ENCODE measurements at regions not wholly inside any gene's neighbourhood (a gene's known extent, or its start where the extent isn't known, plus 50 kb on each side); places are given as distances from the start of the nearest gene placed in this dataset.
"Not testable (repeated sequence)": the region's sequence is repeated elsewhere in the genome, so short reads cannot be mapped to it uniquely, and the experiment has no call there.

DNA sequence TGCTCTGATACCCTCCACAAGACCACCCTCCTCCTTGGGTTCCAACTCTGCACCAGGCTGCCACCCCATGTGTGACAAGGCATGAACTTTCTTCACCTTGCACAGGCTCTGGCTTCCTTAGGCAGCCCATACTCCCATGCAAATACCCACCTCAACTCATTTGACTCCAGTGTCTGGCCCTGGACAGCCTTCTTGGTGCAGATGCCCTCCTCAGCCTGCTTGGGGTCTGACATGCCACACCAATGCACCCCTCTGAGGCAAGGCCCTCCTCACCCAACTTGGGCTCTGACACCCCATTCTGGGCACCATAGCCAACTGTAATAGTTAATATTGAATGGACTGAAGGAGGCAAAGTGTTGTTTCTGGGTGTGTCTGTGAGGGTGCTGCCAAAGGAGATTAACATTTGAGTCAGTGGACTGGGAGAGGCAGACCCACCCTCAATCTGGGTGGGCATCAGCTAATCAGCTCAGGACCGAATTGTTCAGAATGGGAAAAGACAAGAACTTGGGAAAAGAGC lies 115.0 kb upstream of the EPB41L4A start:
- DNase-seq (ENCODE audit: low spot score) = no peak

DNA sequence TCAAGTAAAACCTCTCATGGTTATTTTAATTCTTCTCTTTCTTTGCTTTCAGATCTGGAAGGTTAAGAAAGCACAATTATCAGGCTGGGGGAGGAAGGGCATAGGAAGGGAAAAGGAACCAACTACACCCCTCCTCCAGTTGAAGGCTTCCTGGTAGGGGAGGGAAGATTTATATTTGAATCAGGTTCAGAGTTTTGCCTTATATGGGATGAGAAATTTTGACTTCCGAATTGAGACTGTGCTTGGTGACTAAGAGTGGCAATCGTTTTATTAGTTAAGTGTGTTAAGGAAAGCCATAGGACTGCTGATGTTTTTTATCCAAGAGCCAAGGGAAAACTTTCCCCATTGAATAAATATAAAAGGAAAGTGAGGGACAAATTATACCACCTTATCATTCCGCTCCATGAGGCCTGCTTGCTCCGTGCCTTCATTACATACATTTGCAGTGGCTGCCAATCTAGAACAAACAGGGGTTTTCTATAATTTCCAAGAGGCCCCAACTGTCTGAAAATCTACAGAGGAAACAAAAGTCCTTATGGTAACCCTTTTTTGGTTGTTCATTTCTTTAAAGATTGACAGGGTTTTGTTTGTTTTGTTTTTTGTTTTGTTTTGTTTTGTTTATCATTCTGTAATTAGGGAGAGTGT lies 115.7 kb upstream of the EPB41L4A start:
- DNase-seq (ENCODE audit: low spot score) = no peak

DNA sequence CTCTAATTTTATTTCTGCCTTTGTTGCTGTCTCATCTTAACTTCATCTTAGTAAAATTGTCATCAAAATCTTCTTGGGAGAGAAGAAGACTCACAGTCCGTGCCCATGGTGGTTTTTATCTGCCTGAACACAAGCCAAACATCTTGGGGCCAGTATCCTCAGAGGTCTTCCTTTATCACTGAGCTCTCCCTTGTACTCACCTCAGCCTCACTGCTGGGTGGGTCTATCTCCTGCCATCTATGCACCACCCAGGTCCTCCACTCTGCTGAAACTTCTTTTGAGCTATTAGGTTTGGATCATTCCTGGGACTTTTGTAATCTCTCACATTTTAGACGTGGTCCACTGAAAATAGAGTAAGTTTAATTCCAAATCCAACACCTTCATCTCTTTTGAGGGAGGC lies 116.3 kb upstream of the EPB41L4A start:
- no peak for DNase-seq (ENCODE audit: low spot score)

DNA sequence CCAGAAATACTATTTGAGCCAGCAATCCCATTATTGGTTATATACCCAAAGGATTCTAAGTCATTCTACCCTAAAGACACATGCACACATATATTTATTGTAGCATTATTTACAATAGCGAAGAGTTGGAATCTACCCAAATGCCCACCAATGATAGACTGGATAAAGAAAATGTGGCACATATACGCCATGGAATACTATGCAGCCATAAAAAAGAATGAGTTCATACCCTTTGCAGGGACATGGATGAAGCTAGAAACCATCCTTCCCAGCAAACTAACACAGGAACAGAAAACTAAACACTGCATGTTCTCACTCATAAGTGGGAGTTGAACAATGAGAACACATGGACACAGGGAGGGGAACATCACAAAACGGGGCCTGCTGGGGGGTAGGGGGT lies 125.5 kb upstream of the EPB41L4A start:
- DNase-seq (ENCODE audit: low spot score) = not testable (repeated sequence)

DNA sequence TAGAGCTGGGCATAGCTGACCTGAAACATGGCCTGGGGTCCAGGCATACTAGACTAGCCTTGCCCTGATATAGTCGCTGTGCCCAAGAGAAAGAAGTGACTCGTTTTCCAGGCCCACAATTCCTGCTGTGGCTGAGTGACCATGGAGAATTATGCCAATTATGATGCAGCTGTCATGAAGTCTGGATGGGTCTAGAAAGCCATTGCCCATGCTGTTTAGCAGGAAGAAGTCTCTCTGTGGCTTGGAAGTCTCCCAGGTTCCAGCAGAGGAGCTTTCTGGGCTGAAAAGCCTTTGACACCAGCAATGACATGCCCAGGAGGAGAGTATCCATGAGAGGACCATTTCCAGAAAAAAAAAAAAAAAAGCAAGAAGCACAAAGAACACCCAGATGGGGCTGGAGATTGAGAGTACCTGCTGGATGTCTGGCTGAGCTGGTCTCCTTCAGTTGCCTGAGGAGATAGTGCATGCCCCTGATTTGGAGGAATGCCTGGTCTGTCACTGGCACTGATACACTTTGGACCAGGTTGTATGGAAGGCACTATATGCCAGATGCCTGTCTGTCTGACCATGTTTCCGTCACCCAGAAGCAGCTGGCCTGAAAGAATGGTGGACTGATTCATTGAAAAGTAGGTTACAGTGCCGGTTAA lies 128.0 kb upstream of the EPB41L4A start:
- no peak for DNase-seq (ENCODE audit: low spot score)

DNA sequence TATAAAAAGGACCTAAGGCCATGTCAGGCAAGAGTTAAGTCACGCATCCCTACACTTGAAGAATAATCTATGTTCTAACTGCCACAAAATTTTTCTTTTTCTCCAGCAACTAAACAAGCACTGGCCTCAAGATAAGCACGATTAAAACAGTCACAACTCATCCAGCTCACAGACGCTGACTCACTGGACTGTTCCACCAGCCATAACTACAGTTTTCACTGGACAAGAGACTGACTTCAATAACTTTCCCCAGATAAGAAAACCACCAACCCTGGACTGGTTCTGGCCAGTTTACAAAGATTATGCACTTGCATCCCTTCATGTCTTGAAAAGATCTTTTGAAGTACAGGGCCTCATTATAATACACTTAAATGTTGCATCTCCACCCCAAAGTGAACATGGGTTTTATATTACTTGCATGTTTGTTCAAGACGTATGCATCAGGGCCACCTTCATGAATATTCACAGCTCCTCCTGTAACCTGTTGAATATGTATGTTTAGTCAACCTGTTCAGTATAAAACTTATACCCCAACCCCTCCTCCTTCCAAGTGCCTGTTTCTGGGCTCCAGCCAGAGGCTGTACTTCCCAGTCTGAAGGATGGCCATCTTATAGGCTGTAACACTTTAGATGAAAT lies 129.3 kb upstream of the EPB41L4A start:
- DNase-seq (ENCODE audit: low spot score) = no peak

DNA sequence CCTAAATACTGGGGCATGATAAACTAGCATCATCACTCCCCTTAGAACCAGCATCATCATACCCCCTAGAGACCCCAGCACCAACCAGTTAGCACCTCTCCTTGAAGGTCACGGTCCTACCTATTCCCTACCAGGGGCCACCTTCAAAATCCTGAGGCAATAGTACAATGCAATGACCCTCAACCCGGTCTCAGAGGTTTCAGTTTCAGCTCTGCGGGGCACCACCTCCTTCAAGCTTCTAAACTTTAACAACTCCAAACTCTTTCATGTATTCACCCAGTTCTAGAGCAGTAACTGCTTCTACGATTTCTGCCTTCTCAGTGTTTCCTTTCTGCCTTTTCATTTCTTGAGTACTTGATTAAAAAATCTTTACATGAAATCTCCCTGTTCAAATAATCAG lies 130.1 kb upstream of the EPB41L4A start:
- DNase-seq (ENCODE audit: low spot score) = no peak

DNA sequence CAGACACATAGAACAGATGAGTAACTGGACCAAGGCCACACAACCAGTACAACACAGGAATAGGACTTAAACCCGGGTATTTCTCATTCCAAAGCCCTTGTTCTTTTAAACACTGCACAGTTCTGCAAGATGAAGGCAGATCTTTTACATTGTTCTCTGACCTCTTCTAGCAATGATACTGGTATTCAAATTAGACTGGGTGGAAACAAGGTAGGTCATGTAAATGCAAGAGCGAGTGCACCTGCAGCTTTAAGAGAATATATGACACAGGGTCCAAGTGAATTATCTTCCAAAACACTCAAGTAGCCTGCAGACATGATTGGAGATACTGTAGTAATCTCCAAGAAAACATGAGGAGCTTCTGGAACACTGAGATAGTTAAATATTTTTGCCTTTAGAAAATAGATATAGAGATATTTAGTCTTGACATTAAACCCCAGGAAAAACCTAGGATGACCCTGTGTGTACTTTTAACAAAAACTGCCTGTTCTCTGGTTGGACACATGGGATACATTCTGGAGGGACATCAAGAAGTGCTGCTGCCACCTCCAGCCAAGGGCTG lies 130.6 kb upstream of the EPB41L4A start:
- DNase-seq (ENCODE audit: low spot score) = no peak

DNA sequence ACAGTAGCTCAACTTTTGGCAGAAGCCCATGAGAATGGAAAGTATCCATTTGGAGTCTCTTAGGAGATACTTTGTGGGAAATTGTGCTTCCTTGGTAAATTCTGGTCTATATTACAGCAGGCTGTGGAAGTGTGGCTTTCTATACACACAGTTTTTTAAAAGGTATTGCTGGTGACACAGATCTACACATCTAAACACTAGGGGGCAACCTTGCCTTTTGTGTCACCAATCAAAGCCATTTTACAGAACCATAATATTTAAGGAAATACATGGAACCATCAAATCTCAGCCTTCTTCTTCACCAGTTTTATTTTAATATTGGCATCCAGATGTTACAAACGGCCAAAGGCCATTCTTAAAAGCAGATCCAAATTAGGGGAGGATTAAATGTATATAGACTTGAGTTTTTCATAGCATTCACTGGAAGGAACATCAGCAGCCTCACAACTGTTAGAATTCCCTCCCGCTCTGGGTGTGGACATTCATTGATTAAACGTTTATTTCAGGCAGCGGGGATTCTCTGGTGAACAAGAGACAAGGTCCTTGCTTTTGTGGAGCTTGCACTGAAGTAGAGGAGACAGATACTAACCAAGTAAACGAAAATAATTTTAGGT lies 132.4 kb upstream of the EPB41L4A start:
- DNase-seq (ENCODE audit: low spot score) = peak; percentile 87

DNA sequence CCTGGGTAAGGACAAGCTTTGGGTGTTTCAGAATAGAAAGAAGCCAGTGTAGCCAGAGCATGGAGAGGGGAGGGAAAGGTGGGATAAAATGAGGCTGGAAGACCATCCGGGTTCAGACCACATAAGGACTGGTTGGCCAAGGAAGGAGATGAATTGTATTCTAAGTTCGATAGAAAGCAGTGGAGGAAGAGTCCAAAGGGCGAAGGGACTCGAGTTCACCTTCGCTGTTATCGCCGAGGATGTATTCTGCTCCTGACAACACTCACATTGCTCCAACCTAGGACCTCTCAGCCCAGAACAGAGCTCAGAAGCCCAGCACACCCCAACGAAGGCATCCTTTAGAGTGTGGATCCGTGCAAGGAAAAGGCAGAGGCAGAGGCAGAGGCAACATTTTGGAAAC lies 133.1 kb upstream of the EPB41L4A start:
- no peak for DNase-seq (ENCODE audit: low spot score)

DNA sequence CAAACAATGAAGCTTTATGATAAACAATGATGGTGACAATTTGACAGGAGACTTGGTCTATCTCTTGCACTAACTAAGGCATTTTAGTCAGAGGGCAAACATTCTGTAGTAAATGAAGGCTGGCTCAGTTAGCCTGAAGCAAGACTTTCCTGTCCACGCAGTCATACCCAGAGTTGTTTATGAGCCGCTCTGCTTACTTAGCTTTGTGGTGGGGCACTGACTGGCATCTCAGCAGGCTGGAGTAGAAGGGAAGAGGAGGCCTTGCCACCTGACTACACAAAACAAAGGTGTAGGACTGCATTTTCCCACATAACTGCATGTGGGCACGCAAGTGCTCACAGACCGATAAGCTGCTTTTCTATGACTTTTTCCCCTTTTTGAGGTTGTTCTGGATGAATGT lies 133.7 kb upstream of the EPB41L4A start:
- no peak for DNase-seq (ENCODE audit: low spot score)

DNA sequence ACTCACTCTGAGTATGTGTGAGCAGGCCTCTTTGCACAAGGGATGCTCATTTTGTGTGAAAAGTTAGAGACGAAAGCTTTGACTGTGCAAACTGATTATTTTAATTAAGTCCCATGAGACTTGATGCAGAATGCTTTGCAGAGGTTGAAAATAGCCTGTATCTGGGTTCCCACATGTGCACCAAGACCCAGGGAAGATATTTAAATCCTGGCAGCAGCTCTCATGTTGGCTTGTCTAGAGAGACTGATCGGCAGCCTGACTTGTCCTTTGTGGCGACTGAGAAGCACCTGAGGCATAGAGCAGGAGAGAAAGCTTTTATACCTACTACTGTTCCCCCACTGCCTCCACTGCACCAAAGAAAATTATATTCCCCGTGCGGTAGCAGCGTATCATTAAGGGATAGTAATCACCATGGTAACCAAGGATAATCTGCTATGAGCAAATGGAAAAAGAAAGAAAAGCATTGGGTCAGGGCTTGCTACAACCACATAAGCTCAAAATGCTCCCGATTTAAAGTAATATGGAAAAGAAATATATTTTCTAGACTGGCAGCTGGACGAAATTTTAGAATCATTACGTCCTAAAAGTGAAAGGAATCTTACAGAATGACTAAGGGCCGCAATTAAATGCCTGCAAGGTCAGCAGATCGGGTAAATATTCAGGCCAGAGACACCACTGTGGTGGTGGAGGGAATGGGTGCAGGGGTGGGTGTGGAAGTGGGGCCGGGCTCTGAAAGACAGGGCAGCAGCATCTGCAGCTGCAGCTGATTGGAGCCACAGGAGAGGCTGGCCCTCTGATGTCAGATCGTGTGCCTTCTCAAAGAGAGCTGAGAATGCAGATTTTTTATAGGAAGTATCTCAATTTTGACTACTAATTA lies 135.3 kb upstream of the EPB41L4A start:
- DNase-seq (ENCODE audit: low spot score) = peak; percentile 71

DNA sequence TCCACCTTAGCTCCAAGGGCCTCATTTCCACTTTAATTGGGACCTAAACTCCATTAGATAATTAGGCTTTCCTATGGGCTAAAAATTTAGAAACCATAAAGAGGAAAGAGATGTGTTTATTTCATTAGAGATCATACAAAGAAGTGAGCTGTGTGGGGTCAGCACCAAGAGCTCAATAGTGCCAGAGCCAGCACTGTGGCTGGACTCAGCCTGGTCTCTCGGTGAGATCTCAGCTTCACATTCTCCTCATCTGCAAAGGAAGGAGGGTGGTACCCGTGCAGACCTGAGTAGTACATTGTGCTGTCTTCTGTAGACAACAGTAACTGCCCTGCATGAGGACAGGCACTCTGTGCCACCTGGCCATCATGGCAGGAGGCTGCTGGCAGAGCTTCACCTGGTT lies 136.1 kb upstream of the EPB41L4A start:
- DNase-seq (ENCODE audit: low spot score) = no peak

DNA sequence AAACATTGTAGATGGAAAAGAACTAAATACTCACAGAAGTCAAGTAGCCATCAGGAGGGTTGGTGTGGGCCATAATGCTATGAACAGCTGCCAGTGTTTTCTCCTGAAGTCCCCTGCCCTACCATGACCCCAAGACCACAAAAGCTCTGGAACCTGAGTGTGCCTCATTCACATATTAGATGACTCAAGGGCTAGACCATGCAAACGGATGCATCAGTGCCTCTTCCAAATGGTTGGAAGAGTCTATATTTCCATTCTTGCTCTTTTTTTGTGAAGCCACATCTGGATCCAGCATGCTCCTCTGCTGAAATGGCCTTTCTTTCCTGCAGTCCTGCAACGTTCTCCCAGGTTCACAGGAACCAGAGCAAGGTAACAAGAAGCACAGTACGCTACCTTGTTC lies 136.6 kb upstream of the EPB41L4A start:
- no peak for DNase-seq (ENCODE audit: low spot score)

DNA sequence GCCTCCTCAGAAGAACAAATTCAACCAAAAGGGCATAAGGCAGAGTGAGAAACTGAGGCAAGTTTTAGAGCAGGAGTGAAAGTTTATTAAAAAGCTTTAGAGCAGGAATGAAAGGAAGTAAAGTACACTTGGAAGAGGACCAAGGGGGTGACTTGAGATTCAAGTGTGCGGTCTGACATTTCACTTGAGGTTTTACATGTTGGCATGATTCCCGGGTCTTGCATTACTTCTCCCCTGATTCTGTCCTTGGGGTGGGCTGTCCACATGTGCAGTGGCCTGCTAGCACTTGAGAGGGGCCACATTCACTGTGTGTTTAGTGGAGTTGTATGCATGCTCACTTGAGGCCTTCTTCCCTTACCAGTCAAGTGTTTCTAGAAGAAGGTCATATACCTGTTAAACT lies 140.4 kb upstream of the EPB41L4A start:
- DNase-seq (ENCODE audit: low spot score) = not testable (repeated sequence)

DNA sequence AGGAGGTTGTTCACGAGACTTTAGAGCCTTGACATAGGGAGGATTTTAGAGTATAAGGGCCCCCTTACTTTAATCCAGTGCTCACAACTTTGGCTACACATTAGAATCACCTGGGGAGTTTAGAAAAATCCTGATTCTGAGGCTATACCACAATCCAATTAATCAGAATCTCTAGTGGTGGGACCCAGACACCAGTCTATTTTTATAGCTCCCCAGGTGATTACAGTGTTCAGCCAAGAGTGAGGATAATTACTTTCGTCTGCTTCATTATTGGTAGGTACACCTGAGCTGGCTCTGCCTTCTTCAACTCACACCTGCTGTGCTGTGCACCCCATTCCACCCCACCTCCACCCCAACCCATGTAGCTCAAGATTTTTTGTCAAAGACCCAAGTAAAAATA lies 141.3 kb upstream of the EPB41L4A start:
- DNase-seq (ENCODE audit: low spot score) = no peak

DNA sequence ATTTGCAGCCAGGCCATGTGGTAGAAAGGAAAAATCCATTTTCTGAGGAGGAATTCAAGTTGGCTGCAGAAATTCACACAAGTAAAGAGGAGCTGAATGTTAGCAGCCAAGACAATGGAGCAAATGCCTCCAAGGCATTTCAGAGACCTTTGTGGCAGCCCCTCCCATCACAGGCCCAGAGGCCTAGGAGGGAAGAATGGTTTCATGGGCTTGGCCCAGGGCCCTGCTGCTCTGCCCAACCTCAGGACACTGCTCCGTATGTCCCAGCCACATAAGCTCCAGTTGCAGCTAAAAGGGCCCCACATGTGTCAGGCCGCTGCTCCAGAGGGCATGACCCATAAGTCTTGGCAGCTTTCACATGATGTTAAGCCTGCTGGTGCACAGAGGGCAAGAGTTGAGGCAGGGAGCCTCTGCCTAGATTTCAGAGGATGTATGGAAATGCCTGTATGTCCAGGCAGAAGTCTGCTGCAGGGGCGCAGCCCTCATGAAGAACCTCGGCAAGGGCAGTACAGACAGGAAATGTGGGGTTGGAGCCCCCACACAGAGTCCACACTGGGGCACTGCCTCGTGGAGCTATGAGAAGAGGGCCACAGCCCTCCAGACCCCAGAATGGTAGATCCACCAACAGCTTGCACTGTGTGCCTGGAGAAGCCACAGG lies 144.2 kb upstream of the EPB41L4A start:
- no peak for DNase-seq (ENCODE audit: low spot score)

DNA sequence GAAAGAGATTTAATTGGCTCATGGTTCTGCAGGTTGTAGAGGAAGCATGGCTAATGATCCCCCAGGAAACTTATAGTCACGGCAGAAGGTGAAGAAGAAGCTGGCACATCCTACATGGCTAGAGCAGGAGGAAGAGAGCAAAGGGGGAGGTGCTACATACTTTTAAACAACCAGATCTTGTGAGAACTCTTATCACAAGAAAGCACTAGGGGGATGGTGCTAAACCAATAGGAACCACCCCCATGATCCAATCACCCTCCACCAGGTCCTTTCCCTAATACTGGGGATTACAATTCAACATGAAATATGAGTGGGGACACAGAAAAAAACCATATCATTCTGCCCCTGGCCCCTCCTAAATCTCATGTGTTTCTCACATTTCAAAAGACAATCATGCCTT lies 147.2 kb upstream of the EPB41L4A start:
- DNase-seq (ENCODE audit: low spot score) = no peak

DNA sequence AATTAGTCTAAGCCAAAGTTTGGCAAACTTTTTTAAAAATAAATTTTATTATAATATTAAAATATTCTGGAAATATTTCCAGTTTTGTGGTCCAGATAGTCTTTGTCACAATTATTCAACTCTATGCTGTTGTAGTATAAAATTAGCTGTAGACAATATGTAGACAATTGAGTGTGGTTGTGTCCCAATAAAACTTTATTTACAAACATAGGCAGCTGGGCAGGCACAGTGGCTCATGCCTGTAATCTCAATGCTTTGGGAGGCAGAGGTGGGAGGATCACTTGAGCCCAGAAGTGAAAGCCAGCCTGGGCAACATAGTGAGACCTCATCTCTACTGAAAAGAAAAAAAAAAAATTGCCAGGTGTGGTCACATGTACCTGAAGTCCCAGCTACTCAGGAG lies 150.5 kb upstream of the EPB41L4A start:
- no peak for DNase-seq (ENCODE audit: low spot score)

DNA sequence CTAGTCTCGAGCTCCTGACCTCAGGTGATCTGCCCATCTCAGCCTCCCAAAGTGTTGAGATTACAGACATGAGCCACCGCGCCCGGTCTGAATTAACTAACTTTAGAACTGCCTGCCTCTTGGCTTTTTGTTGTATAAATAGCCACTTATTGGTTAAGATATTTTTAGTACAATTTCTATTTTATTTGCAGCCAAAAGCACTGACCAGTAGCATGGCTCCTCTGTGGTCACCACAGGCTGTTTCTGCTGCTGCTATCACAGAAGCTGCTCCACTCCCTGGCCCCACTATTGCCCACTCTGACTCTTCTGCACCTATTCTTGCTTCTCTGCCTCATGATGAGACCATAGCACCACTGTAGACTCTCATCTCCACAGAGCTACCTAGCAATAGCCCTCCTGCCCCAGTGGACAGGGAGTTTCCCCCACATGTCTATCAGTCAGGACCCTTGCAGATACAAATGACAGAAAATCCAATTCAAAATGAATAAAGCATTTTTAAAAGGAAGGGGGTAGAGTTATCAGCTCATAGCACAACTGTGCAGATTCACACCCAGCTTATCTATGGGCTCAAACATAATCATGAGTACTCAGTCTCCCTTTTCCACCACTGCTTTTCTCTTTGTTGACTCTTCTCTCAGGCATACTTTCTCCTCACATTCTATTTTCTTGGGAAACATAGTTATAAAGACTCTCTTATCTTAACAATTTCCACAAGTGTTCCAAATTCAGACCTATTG lies 151.8 kb upstream of the EPB41L4A start:
- no peak for DNase-seq (ENCODE audit: low spot score)

Measured in Ammon's horn (tissue), 1 donor.